IMR-90 (cell line): ENCODE measurements at regions not wholly inside any gene's neighbourhood (a gene's known extent, or its start where the extent isn't known, plus 50 kb on each side); places are given as distances from the start of the nearest gene placed in this dataset.
A peak's percentile ranks its signal among the peaks of the same experiment; 100 is the strongest.

ENCODE experiments used
- ATAC-seq: fragments of 200-7000 bp; cut with Tn5 transposase; 2 replicates; pipeline ENCODE4 v1.9.1; 2020; ENCODE audit warnings: low read depth, mild to moderate bottlenecking, moderate library complexity
- BruUV-seq: library from RNA; stranded (reverse); fragments of 400-500 nt; replicated peaks from 2 replicates; lab custom pipeline; 2021; lab: Mats Ljungman, UMichigan
- CTCF ChIA-PET: fragments of 300-600 bp; formaldehyde crosslinking; extraction: SDS; loops from one replicate; lab custom pipeline; 2021; ENCODE audit warnings: antibody characterized with exemption; lab: Yijun Ruan, JAX
- POLR2A ChIA-PET: fragments of 300-600 bp; sonication (Branson Sonifier 250); formaldehyde crosslinking; loops from one replicate; lab custom pipeline; 2022; ENCODE audit warnings: antibody characterized with exemption; ENCODE audit not compliant: unreplicated experiment; lab: Charles Lee
- DNase-seq: peaks from one replicate; pipeline ENCODE4 v3.0.0; 2013
- H2AFZ ChIP-seq: replicated peaks from 2 replicates; pipeline ENCODE3; 2013; ENCODE audit warnings: low read length, mild to moderate bottlenecking; ENCODE audit not compliant: poor library complexity
- H2AK5ac ChIP-seq: 2 replicates; pipeline ENCODE4 v1.6.1; 2013; ENCODE audit warnings: low read depth, low read length, inconsistent platforms
- H2AK9ac ChIP-seq: replicated peaks from 2 replicates; pipeline ENCODE3; 2013; ENCODE audit warnings: mild to moderate bottlenecking, low read depth, low read length, moderate library complexity; ENCODE audit not compliant: poor library complexity
- H2BK120ac ChIP-seq: 2 replicates; pipeline ENCODE4 v1.6.1; 2013; ENCODE audit warnings: low read depth, low read length, inconsistent platforms
- H2BK15ac ChIP-seq: 3 replicates; pipeline ENCODE4 v1.6.1; 2013; ENCODE audit warnings: low read depth, low read length, inconsistent platforms
- H2BK20ac ChIP-seq: 2 replicates; pipeline ENCODE4 v1.6.1; 2013; ENCODE audit warnings: low read depth, mild to moderate bottlenecking, inconsistent platforms, low read length, moderate library complexity
- H2BK5ac ChIP-seq: 2 replicates; pipeline ENCODE4 v1.6.1; 2013; ENCODE audit warnings: mild to moderate bottlenecking, low read depth, low read length, inconsistent platforms; ENCODE audit not compliant: poor library complexity, severe bottlenecking
- H3K14ac ChIP-seq: replicated peaks from 2 replicates; pipeline ENCODE4 v1.6.1; 2013; ENCODE audit warnings: low read depth, low read length, inconsistent platforms
- H3K18ac ChIP-seq: 2 replicates; pipeline ENCODE4 v1.6.1; 2013; ENCODE audit warnings: low read depth, low read length, control low read depth
- H3K23ac ChIP-seq: 2 replicates; pipeline ENCODE4 v1.6.1; 2013; ENCODE audit warnings: low read depth, low read length, inconsistent platforms
- H3K27ac ChIP-seq: 2 replicates; pipeline ENCODE4 v1.5.1; 2013; ENCODE audit warnings: mild to moderate bottlenecking, control low read depth, low read length; ENCODE audit not compliant: insufficient read depth
- H3K27me3 ChIP-seq: 2 replicates; pipeline ENCODE4 v1.6.1; 2013; ENCODE audit warnings: low read length; ENCODE audit not compliant: control insufficient read depth, insufficient read depth
- H3K36me3 ChIP-seq: 2 replicates; pipeline ENCODE4 v1.6.1; 2013; ENCODE audit warnings: low read length, mixed read lengths; ENCODE audit not compliant: control insufficient read depth, insufficient read depth
- H3K4ac ChIP-seq: 2 replicates; pipeline ENCODE4 v1.6.1; 2013; ENCODE audit warnings: low read depth, low read length, inconsistent platforms
- H3K4me1 ChIP-seq: 2 replicates; pipeline ENCODE4 v1.6.1; 2013; ENCODE audit warnings: low read length, mixed read lengths; ENCODE audit not compliant: control insufficient read depth, insufficient read depth
- H3K4me2 ChIP-seq: 2 replicates; pipeline ENCODE4 v1.6.1; 2013; ENCODE audit warnings: low read depth, mild to moderate bottlenecking, control low read depth, low read length, moderate library complexity
- H3K4me3 ChIP-seq: 2 replicates; pipeline ENCODE4 v1.5.1; 2013; ENCODE audit warnings: low read depth, mild to moderate bottlenecking, control low read depth, low read length, moderate library complexity; ENCODE audit not compliant: insufficient read depth
- H3K56ac ChIP-seq: 2 replicates; pipeline ENCODE4 v1.6.1; 2013; ENCODE audit warnings: low read length, inconsistent platforms; ENCODE audit not compliant: insufficient read depth; ENCODE audit errors: extremely low read depth
- H3K79me1 ChIP-seq, 2 experiments: 2 replicates each; pipeline ENCODE4 v1.6.1; 2013; ENCODE audit warnings: low read length in 2 of 2, inconsistent platforms in 1 of 2, low read depth in 1 of 2
- H3K9ac ChIP-seq: 2 replicates; pipeline ENCODE4 v1.6.1; 2013; ENCODE audit warnings: low read depth, low read length, control low read depth
- H3K9me1 ChIP-seq: 2 replicates; pipeline ENCODE4 v1.6.1; 2013; ENCODE audit warnings: low read length, inconsistent platforms; ENCODE audit not compliant: insufficient read depth
- H3K9me3 ChIP-seq: 2 replicates; pipeline ENCODE4 v1.6.1; 2013; ENCODE audit warnings: low read length; ENCODE audit not compliant: control insufficient read depth, insufficient read depth
- H4K20me1 ChIP-seq: 2 replicates; pipeline ENCODE4 v1.6.1; 2013; ENCODE audit warnings: low read length, inconsistent platforms; ENCODE audit not compliant: insufficient read depth
- H4K5ac ChIP-seq: 2 replicates; pipeline ENCODE4 v1.6.1; 2013; ENCODE audit warnings: mild to moderate bottlenecking, low read depth, low read length, control low read depth
- H4K8ac ChIP-seq, 2 experiments: 2 replicates each; pipeline ENCODE4 v1.6.1; 2013; ENCODE audit warnings: low read depth in 2 of 2, low read length in 2 of 2, control low read depth in 1 of 2, inconsistent platforms in 1 of 2
- H4K91ac ChIP-seq: 2 replicates; pipeline ENCODE4 v1.6.1; 2013; ENCODE audit warnings: low read depth, low read length, inconsistent platforms; ENCODE audit not compliant: insufficient read depth
- BHLHE40 ChIP-seq: fragments of 150-350 bp; IDR thresholded peaks from 2 replicates; pipeline ENCODE4 v1.6.1; 2016; ENCODE audit warnings: mild to moderate bottlenecking, low read depth, low read length
- CHD1 ChIP-seq: IDR thresholded peaks from 2 replicates; pipeline ENCODE4 v1.6.1; 2012; ENCODE audit warnings: low read depth, low read length, improper control_type of control experiment
- ELK1 ChIP-seq: fragments of 150-350 bp; IDR thresholded peaks from 2 replicates; pipeline ENCODE4 v1.6.1; 2016; ENCODE audit warnings: low read depth, mild to moderate bottlenecking, low read length, moderate library complexity, borderline replicate concordance
- FOS ChIP-seq: fragments of 150-350 bp; IDR thresholded peaks from 2 replicates; pipeline ENCODE4 v1.6.1; 2016; ENCODE audit warnings: low read depth, low read length
- MAFK ChIP-seq: IDR thresholded peaks from 2 replicates; pipeline ENCODE4 v1.6.1; 2012; ENCODE audit warnings: low read depth, low read length, improper control_type of control experiment
- MAZ ChIP-seq: IDR thresholded peaks from 2 replicates; pipeline ENCODE4 v1.6.1; 2012; ENCODE audit warnings: low read depth, mild to moderate bottlenecking, low read length, improper control_type of control experiment, moderate library complexity, borderline replicate concordance
- MXI1 ChIP-seq: IDR thresholded peaks from 2 replicates; pipeline ENCODE4 v1.6.1; 2012; ENCODE audit warnings: low read depth, mild to moderate bottlenecking, low read length, moderate library complexity, borderline replicate concordance
- NFE2L2 ChIP-seq: fragments of 150-350 bp; IDR thresholded peaks from 2 replicates; pipeline ENCODE4 v1.6.1; 2016; ENCODE audit warnings: low read depth, mild to moderate bottlenecking, low read length
- POLR2A ChIP-seq: IDR thresholded peaks from 2 replicates; pipeline ENCODE4 v1.6.1; 2012; ENCODE audit warnings: mild to moderate bottlenecking, low read depth, low read length
- RAD21 ChIP-seq: IDR thresholded peaks from 2 replicates; pipeline ENCODE4 v1.6.1; 2012; ENCODE audit warnings: low read length, improper control_type of control experiment
- RCOR1 ChIP-seq: IDR thresholded peaks from 2 replicates; pipeline ENCODE4 v1.6.1; 2012; ENCODE audit warnings: mild to moderate bottlenecking, low read length, improper control_type of control experiment; ENCODE audit not compliant: insufficient replicate concordance
- RFX5 ChIP-seq: IDR thresholded peaks from 2 replicates; pipeline ENCODE4 v1.8.0; 2012; ENCODE audit warnings: low read depth, mild to moderate bottlenecking, low read length, moderate library complexity
- SMC3 ChIP-seq: fragments of 150-350 bp; IDR thresholded peaks from 2 replicates; pipeline ENCODE4 v1.6.1; 2016; ENCODE audit warnings: low read depth, mild to moderate bottlenecking, antibody characterized with exemption, low read length, moderate library complexity
- USF2 ChIP-seq: fragments of 150-350 bp; IDR thresholded peaks from 2 replicates; pipeline ENCODE4 v1.6.1; 2017; ENCODE audit warnings: mild to moderate bottlenecking, antibody characterized with exemption, low read length, low read depth
- WGBS, 2 experiments: methylation state at CpG; one replicate each; pipeline versions ENCODE4 v1.1.5 to v1.1.7; 2013; ENCODE audit warnings: missing lambda C conversion rate in 2 of 2; ENCODE audit not compliant: insufficient read length in 1 of 2; ENCODE audit errors: extremely low coverage in 2 of 2; 5-methylcytosine and 5-hydroxymethylcytosine counted together
- dilution Hi-C: fragments of 300-500 bp; cut with HindIII; formaldehyde crosslinking; loops from one replicate; pipeline ENCODE4 v1.14.3; 2018; ENCODE audit warnings: low sequenced_read_pairs; ENCODE audit not compliant: unreplicated experiment
- in situ Hi-C: fragments of 300-500 bp; cut with MboI; formaldehyde crosslinking; loops from 3 replicates; pipeline ENCODE4 v1.14.3; 2019; ENCODE audit warnings: low sequenced_read_pairs, inconsistent platforms, mixed read lengths
- intact Hi-C: fragments of 100-400 bp; cut with micrococcal nuclease; formaldehyde crosslinking; loops from 2 replicates; pipeline ENCODE4 v1.10.0; 2022

DNA sequence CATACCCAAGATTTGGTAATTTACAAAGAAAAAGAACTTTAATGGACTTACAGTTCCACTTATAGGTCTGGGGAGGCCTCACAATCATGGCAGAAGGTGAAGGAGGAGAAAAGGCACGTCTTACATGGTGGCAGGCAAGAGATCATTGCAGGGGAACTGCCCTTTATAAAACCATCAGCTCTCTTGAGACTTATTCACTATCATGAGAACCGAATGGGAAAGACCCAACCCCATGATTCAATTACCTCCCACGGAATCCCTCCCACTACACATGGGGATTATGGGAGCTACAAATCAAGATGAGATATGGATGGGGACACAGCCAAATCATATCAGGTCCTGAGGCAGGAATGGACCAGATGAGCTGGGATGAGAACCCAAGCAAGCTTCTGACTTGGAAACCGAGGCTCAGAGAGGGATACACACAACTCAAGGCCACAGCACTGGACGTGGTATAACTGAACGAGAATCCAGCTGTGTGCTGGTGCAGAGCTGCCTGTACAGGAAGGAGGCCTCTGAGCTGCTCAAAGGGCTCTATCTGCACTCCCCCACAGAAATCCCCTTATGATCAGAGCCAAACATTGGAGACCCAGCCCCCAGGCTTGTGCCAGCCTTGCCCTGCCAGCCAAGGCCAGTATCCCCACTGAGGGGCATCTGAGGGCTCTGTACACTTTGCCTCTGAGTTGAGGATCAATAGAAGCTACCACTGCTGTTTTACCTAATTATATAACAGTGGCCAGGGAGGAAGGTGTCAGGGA is 137.8 kb downstream of the CEBPB start:
- no peak overlapping the region for H3K23ac ChIP-seq
- in situ Hi-C loops = no loop called here
- no peak overlapping the region for H2BK20ac ChIP-seq
- no peak overlapping the region for H3K4me2 ChIP-seq
- no peak overlapping the region for H3K9ac ChIP-seq
- peaks cover 3% of the 10 kb centered on the region; the same call in 1 of the 2 replicates for H3K4me1 ChIP-seq
- no peaks in the 10 kb centered on the region for H3K27me3 ChIP-seq
- dilution Hi-C loops = no loop called here
- ATAC-seq (no peak), DNase-seq (no peak)
- H2BK15ac ChIP-seq = peak overlapping the region; percentile 26; the same call in 1 of the 3 replicates
- H3K56ac ChIP-seq = no peak overlapping the region
- H4K20me1 ChIP-seq = no peaks in the 10 kb centered on the region
- peak overlapping the region; percentile 58; the same call in 1 of the 2 replicates for H2BK120ac ChIP-seq
- no peak overlapping the region for H3K27ac ChIP-seq
- no peaks in the 10 kb centered on the region for H3K79me1 ChIP-seq
- peak overlapping the region; percentile 12; the same call in 1 of the 2 replicates for H4K91ac ChIP-seq
- ChIA-PET CTCF (no interaction called here), POLR2A (interaction anchor here (0.6 to 0.8 kb wide), 3 partner anchors 8 to 92 kb away, joined by 3 to 5 read pairs (median 3); no protein-coding TSS in a partner anchor)
- H3K9me1 ChIP-seq = 0 out of 2 replicates have a peak, but pooled peaks cover 3% of the 10 kb centered on the region
- no peak overlapping the region for H4K5ac ChIP-seq
- no peaks in the 10 kb centered on the region for H3K9me3 ChIP-seq
- no TSS peak for BruUV-seq
- no peak overlapping the region for H3K4me3 ChIP-seq
- H2AK9ac ChIP-seq = no peak overlapping the region
- H3K14ac ChIP-seq = 0 out of 2 replicates have a peak overlapping the region, but pooled peaks have one; percentile 19
- 0 out of 4 replicates have a peak overlapping the region, but pooled peaks of 1 of the 2 experiments have one; percentile 35 for H4K8ac ChIP-seq
- H3K36me3 ChIP-seq = no peaks in the 10 kb centered on the region
- intact Hi-C loops = no loop called here
- no peak overlapping the region for H2BK5ac ChIP-seq
- H2AFZ ChIP-seq = no peak overlapping the region
- H3K18ac ChIP-seq = no peak overlapping the region
- WGBS, 2 experiments = 93% methylated on average over 3 of the region's 6 CpGs; no CpG with 5 or more reads in 1 of the 2 experiments
- H2AK5ac ChIP-seq = peak overlapping the region; percentile 61; the same call in 1 of the 2 replicates
- H3K4ac ChIP-seq = peak overlapping the region; percentile 4; the same call in 1 of the 2 replicates
- TF ChIP-seq RCOR1 = no peak
- no peak for TF ChIP-seq POLR2A
- TF ChIP-seq BHLHE40 = no peak
- no peak for TF ChIP-seq FOS
- no peak for TF ChIP-seq ELK1
- TF ChIP-seq RFX5 = no peak
- no peak for TF ChIP-seq MAFK
- TF ChIP-seq USF2 = no peak
- TF ChIP-seq SMC3 = no peak
- TF ChIP-seq RAD21 = no peak
- TF ChIP-seq NFE2L2 = no peak
- TF ChIP-seq CHD1 = no peak
- TF ChIP-seq MXI1 = no peak
- no peak for TF ChIP-seq MAZ
